ENCODE measurements at regions not wholly inside any gene's neighbourhood (a gene's known extent, or its start where the extent isn't known, plus 50 kb on each side); places are given as distances from the start of the nearest gene placed in this dataset.

- peaks cover 0 to 40% (median 0%) of the 10 kb centered on the region in 9 donors for H3K27me3 ChIP-seq
- ATAC-seq: no peak
These were observed 50.0 kb upstream of the DOCK9 start for GRCh38 chr13:99027661-99028425.

DNA sequence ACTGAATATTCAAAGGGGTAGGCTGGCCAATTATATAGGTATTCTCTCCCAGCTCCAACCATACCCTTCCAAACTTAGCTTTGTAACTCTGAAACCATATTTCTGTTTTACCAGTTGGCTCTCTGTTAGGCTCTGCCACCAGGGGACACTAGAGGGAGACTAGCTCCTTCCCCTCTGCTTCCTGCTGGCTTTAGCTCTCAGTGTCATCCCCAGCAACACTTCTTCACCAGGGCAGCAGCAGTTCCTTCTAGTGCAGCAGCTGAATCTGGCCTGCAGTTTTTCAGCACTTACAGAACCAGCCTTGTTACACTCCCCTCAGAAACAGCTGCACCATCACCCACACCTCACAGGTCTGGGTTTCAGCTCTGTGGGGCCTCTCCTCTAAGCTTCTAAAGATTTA lies 51.0 kb upstream of the DOCK9 start:
- intact Hi-C loops (cut with DNase I): loop anchor here in 2 of 10 donors (5.0 to 10.0 kb wide), 2 partner anchors 52 to 134 kb away; partner anchors contain the start of gene DOCK9 (in 1 of the 2)
- Histone ChIP-seq H3K27ac (no peak overlapping the region), H3K4me1 (peaks cover 0 to 24% (median 0%) of the 10 kb centered on the region in 12 donors), H3K4me3 (no peak overlapping the region), H3K27me3 (peaks cover 0 to 43% (median 0%) of the 10 kb centered on the region in 9 donors), H3K9me3 (peaks cover 0 to 6% (median 0%) of the 10 kb centered on the region in 12 donors), H3K36me3 (no peaks in the 10 kb centered on the region)
- TF ChIP-seq, protein P1, sequence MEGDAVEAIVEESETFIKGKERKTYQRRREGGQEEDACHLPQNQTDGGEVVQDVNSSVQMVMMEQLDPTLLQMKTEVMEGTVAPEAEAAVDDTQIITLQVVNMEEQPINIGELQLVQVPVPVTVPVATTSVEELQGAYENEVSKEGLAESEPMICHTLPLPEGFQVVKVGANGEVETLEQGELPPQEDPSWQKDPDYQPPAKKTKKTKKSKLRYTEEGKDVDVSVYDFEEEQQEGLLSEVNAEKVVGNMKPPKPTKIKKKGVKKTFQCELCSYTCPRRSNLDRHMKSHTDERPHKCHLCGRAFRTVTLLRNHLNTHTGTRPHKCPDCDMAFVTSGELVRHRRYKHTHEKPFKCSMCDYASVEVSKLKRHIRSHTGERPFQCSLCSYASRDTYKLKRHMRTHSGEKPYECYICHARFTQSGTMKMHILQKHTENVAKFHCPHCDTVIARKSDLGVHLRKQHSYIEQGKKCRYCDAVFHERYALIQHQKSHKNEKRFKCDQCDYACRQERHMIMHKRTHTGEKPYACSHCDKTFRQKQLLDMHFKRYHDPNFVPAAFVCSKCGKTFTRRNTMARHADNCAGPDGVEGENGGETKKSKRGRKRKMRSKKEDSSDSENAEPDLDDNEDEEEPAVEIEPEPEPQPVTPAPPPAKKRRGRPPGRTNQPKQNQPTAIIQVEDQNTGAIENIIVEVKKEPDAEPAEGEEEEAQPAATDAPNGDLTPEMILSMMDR (IDR thresholded peaks at IDR 0.05): peak in 3 of 12 donors; percentile 11 to 17 (median 17)
- no peak for TF ChIP-seq POLR2A (IDR thresholded peaks at IDR 0.05)
- ATAC-seq (no peak), DNase-seq (no peak)

More at GRCh38 chr13:99027661-99028425, 50.0 kb upstream of the DOCK9 start:
- intact Hi-C loops (cut with DNase I): loop anchor here in 2 of 10 donors (5.0 to 10.0 kb wide), 2 partner anchors 51 to 133 kb away; partner anchors contain the start of gene DOCK9 (in 1 of the 2)
- no peak for TF ChIP-seq POLR2A (IDR thresholded peaks at IDR 0.05)
- TF ChIP-seq, protein P1 (IDR thresholded peaks at IDR 0.05): no peak
- Histone ChIP-seq H3K36me3 (no peaks in the 10 kb centered on the region), H3K4me1 (peaks cover 0 to 29% (median 4%) of the 10 kb centered on the region in 12 donors), H3K9me3 (peaks cover 0 to 6% (median 0%) of the 10 kb centered on the region in 12 donors), H3K27ac (no peak overlapping the region), H3K4me3 (no peak overlapping the region)
- 70 to 81% (median 80%) methylated on average over 5 of the region's 5 CpGs for WGBS, 4 donors
- DNase-seq: no peak

- no peak overlapping the region for H3K27ac ChIP-seq
- peaks cover 0 to 6% (median 0%) of the 10 kb centered on the region in 12 donors for H3K9me3 ChIP-seq
- H3K4me3 ChIP-seq: no peak overlapping the region
- H3K4me1 ChIP-seq: peaks cover 0 to 27% (median 0%) of the 10 kb centered on the region in 12 donors
- intact Hi-C loops (cut with DNase I): loop anchor here in 2 of 10 donors (5.0 to 10.0 kb wide), 2 partner anchors 52 to 135 kb away; partner anchors contain the start of gene DOCK9 (in 1 of the 2)
- H3K36me3 ChIP-seq: no peaks in the 10 kb centered on the region
- TF ChIP-seq, protein P1 (IDR thresholded peaks at IDR 0.05): no peak
- no peak for TF ChIP-seq POLR2A (IDR thresholded peaks at IDR 0.05)
- DNase-seq (no peak), ATAC-seq (no peak)
- H3K27me3 ChIP-seq: peaks cover 0 to 38% (median 0%) of the 10 kb centered on the region in 9 donors
These were observed 51.7 kb upstream of the DOCK9 start for GRCh38 chr13:99029576-99029975.

GRCh38 chr13:99030326-99030725 lies 52.5 kb upstream of the DOCK9 start:
- no peak for ATAC-seq
- H3K27me3 ChIP-seq: peaks cover 0 to 42% (median 0%) of the 10 kb centered on the region in 9 donors
- H3K36me3 ChIP-seq: no peaks in the 10 kb centered on the region

More at GRCh38 chr13:99030326-99030725, 52.5 kb upstream of the DOCK9 start:
- peaks cover 0 to 6% (median 0%) of the 10 kb centered on the region in 12 donors for H3K9me3 ChIP-seq
- H3K27ac ChIP-seq: no peak overlapping the region
- intact Hi-C loops (cut with DNase I): loop anchor here in 9 of 10 donors (5.0 to 10.0 kb wide), 9 partner anchors 53 to 353 kb away; partner anchors contain the start of gene DOCK9 (in 2 of the 9)
- DNase-seq: no peak
- TF ChIP-seq POLR2A (IDR thresholded peaks at IDR 0.05): no peak
- TF ChIP-seq, protein P1 (IDR thresholded peaks at IDR 0.05): no peak
- H3K4me1 ChIP-seq: peaks cover 0 to 27% (median 0%) of the 10 kb centered on the region in 12 donors
- no peak overlapping the region for H3K4me3 ChIP-seq
